ENCODE measurements at regions not wholly inside any gene's neighbourhood (a gene's known extent, or its start where the extent isn't known, plus 50 kb on each side); places are given as distances from the start of the nearest gene placed in this dataset.

- no peak for TF ChIP-seq CTCF (conservative IDR thresholded peaks at IDR 0.05 in 1 of 2, IDR thresholded peaks at IDR 0.05 in 1 of 2; ENCODE audit: extremely low read depth in 1 of 2, insufficient read depth in 1 of 2, low read depth in 1 of 2, low read length in 2 of 2)
- no peak for TF ChIP-seq EZH2 (IDR thresholded peaks at IDR 0.05; ENCODE audit: borderline replicate concordance, low read length)
These were observed 78.5 kb upstream of the TAB3 start for GRCh38 chrX:30967516-30967915.

Measured in mammary epithelial cell (primary cell).